Effector CD8-positive, alpha-beta T cell (primary cell): ENCODE measurements at regions not wholly inside any gene's neighbourhood (a gene's known extent, or its start where the extent isn't known, plus 50 kb on each side); places are given as distances from the start of the nearest gene placed in this dataset.

Experiments
- DNase-seq: peaks from one replicate; lab custom pipeline; 2025; lab: John Stamatoyannopoulos, UW

- DNase-seq: no peak
Measured at GRCh38 chr3:194218646-194219453, 82.9 kb downstream of the HES1 start.

- no peak for DNase-seq
Measured at GRCh38 chr3:194219826-194220410, 84.0 kb downstream of the HES1 start.

- no peak for DNase-seq
Measured at GRCh38 chr3:194220901-194221326, 85.0 kb downstream of the HES1 start.

- DNase-seq: no peak
Measured at GRCh38 chr3:194221336-194221735, 85.4 kb downstream of the HES1 start.

- DNase-seq: no peak
Measured at GRCh38 chr3:194223951-194224350, 88.0 kb downstream of the HES1 start.

GRCh38 chr3:194224471-194225417, 88.8 kb downstream of the HES1 start:
- no peak for DNase-seq

- DNase-seq: no peak
Measured at GRCh38 chr3:194225418-194225812, 89.5 kb downstream of the HES1 start.

GRCh38 chr3:194225988-194226663, 90.2 kb downstream of the HES1 start:
- DNase-seq: no peak

- no peak for DNase-seq
Measured at GRCh38 chr3:194231929-194232832, 96.2 kb downstream of the HES1 start.

- DNase-seq: no peak
Measured at GRCh38 chr3:194233150-194233549, 97.2 kb downstream of the HES1 start.

GRCh38 chr3:194235160-194235559, 99.2 kb downstream of the HES1 start:
- no peak for DNase-seq

GRCh38 chr3:194237110-194237509, 101.2 kb downstream of the HES1 start:
- no peak for DNase-seq

GRCh38 chr3:194240766-194241165, 104.8 kb downstream of the HES1 start:
- DNase-seq: no peak

GRCh38 chr3:194243172-194243837, 107.4 kb downstream of the HES1 start:
- no peak for DNase-seq

- DNase-seq: no peak
Measured at GRCh38 chr3:194244167-194244566, 107.0 kb downstream of the CPN2 start.

- no peak for DNase-seq
Measured at GRCh38 chr3:194245474-194245873, 105.7 kb downstream of the CPN2 start.

GRCh38 chr3:194245975-194246561, 105.1 kb downstream of the CPN2 start:
- no peak for DNase-seq

- no peak for DNase-seq
Measured at GRCh38 chr3:194246709-194247349, 104.3 kb downstream of the CPN2 start.

GRCh38 chr3:194247350-194247740, 103.8 kb downstream of the CPN2 start:
- DNase-seq: no peak
